DOHH2 (cell line): ENCODE measurements at regions not wholly inside any gene's neighbourhood (a gene's known extent, or its start where the extent isn't known, plus 50 kb on each side); places are given as distances from the start of the nearest gene placed in this dataset.

ENCODE experiments used
- EZH2phosphoT487 ChIP-seq: fragments of 200-600 bp; sonication (generic); IDR thresholded peaks from 2 replicates; pipeline ENCODE4 v1.6.1; 2017; ENCODE audit warnings: borderline replicate concordance, mild to moderate bottlenecking, antibody characterized with exemption, low read length, moderate library complexity, mixed read lengths
- TF ChIP-seq, protein P1 (sequence below): fragments of 200-600 bp; sonication (generic); IDR thresholded peaks from one replicate; pipeline ENCODE4 v1.5.1; 2014; ENCODE audit warnings: antibody characterized with exemption, mild to moderate bottlenecking, low read depth, low read length; ENCODE audit not compliant: poor library complexity, severe bottlenecking

DNA sequence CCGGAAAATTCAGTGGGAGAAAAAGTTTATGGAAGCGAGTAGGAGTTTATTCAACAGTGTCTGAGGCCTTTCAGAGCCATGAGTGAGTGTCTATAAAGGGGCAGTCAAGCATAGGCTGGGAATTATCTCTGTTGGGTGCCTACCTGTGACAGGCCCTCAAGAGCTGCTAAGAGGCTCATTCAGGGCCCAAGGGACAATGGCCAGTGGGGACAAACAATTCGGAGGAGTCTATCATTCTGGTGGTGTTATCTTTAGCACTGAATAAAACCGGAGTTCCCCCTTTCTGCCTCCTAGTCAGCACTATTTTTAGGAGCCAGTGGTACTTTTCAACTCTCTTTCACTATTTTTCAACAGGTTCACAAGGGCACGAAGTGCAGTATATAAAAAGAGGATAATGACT lies 89.5 kb upstream of the HTATIP2 start:
- TF ChIP-seq EZH2phosphoT487, result no peak
- TF ChIP-seq, protein P1, sequence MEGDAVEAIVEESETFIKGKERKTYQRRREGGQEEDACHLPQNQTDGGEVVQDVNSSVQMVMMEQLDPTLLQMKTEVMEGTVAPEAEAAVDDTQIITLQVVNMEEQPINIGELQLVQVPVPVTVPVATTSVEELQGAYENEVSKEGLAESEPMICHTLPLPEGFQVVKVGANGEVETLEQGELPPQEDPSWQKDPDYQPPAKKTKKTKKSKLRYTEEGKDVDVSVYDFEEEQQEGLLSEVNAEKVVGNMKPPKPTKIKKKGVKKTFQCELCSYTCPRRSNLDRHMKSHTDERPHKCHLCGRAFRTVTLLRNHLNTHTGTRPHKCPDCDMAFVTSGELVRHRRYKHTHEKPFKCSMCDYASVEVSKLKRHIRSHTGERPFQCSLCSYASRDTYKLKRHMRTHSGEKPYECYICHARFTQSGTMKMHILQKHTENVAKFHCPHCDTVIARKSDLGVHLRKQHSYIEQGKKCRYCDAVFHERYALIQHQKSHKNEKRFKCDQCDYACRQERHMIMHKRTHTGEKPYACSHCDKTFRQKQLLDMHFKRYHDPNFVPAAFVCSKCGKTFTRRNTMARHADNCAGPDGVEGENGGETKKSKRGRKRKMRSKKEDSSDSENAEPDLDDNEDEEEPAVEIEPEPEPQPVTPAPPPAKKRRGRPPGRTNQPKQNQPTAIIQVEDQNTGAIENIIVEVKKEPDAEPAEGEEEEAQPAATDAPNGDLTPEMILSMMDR, result no peak
